ENCODE measurements at regions not wholly inside any gene's neighbourhood (a gene's known extent, or its start where the extent isn't known, plus 50 kb on each side); places are given as distances from the start of the nearest gene placed in this dataset.

- no peak for TF ChIP-seq GATA2 (IDR thresholded peaks at IDR 0.05; ENCODE audit: low read depth, low read length)
- TF ChIP-seq GATA3 (IDR thresholded peaks at IDR 0.05; ENCODE audit: low read depth, low read length) = no peak
These were observed 269.2 kb upstream of the ZNF521 start for GRCh38 chr18:25621144-25621543.

All from SH-SY5Y (cell line).